ENCODE measurements at regions not wholly inside any gene's neighbourhood (a gene's known extent, or its start where the extent isn't known, plus 50 kb on each side); places are given as distances from the start of the nearest gene placed in this dataset.

GRCh38 chr12:47558625-47559345, 147.0 kb downstream of the RPAP3 start:
- no peak for DNase-seq

GRCh38 chr12:47557386-47557785, 148.4 kb downstream of the RPAP3 start:
- DNase-seq, result no peak

GRCh38 chr12:47556261-47557030, 149.4 kb downstream of the RPAP3 start:
- no peak for DNase-seq

DNA sequence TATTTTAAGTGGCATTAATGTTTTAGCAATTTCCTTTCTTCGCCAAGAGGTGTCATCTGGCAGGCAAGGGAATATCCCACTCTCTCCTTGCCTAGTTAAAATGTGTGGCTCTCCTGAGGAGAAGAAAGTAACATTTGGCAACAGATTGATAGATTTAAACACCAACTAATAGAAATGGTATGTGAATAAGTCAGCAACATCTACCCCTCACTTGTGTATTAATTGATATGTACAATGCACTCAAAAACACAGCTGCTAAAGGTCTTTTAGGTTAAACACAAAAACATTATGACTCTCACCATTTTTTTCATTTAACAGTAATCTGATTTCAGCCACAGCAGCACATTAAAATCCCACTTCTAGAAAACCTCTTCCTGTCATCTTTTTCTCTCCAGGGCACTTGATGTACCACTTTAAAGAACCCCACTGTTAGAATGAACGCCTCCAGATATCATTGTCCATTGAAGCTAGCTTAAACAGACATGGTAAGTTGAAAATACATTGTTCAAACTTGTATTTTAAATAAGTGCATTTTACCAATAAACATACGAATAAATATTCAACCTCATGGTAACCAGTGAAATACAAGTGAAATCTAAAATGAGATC, 151.7 kb downstream of the RPAP3 start:
- DNase-seq, result no peak

- DNase-seq, result no peak
These were observed 152.6 kb downstream of the RPAP3 start for GRCh38 chr12:47553266-47553665.

GRCh38 chr12:47551426-47551851, 154.4 kb downstream of the RPAP3 start:
- DNase-seq, result no peak

GRCh38 chr12:47549258-47549657, 156.6 kb downstream of the RPAP3 start:
- no peak for DNase-seq

DNA sequence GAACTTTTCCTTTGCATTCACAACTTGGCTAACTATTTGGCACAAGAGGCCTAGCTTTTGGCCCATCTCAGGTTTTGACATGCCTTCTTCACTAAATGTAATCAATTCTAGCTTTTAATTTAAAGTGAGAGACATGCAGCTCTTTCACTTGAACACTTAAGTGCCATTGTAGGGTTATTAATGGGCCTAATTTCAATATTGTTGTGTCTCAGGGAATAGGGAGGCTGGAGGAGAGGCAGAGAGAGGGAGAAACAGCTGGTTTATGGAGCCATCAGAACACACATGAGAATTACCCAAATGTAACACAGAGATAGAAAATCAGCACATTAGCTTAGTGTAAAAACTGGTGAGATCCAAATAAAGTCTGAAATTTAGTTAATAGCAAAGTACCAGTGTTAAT, 157.4 kb downstream of the RPAP3 start:
- DNase-seq, result no peak

- no peak for DNase-seq
These were observed 158.8 kb downstream of the RPAP3 start for GRCh38 chr12:47547077-47547476.

DNA sequence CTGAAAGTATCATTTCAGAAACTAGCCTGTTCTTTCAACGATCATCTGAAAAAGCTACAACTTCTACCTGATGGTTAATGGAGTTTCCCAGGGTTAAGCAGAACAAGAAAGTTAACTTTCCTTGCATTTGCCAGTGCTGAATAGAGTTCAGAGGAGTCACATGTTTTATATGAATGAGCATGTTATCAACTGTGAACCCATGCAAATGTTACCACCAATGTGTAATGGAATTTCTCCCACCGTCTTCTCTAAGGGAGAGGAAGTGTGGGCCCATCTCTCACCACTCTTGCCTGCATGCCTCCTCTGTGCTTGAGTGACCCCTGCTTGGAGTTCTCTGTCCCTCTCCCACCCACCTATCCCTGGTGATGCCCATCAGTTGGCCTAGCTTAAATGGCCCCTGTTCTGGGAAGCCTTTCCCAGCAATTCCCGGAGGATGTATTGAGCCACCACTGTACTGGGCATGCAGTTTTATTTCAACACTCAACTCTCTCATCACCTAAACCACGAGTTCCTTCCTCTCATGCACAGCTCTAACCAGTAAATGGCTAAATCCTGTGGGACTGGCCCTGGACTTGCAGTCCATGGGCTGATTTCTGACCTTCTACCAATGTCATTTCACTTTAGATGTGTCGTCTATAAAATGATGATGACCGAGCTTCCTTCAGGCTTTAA, 159.8 kb downstream of the RPAP3 start:
- no peak for DNase-seq

- no peak for DNase-seq
These were observed 171.1 kb downstream of the RPAP3 start for GRCh38 chr12:47534695-47535094.

DNA sequence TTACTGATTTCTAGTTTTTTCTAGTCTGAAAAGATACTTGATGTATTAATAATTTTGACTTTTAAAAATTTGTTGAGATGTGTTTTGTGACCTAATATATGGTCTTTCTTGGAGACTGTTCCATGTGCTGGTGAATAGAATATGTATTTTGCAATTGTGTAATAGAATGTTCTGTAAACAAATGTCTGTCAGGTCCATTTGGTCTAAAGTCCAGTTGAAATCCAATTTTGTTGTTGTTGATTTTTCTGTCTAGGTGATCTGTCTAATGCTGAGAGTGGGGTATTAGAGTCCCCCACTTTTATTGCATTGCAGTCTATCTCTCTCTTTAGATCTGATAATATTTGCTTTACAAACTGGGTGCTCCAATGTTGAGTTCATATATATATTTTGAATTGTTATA, 175.8 kb downstream of the RPAP3 start:
- DNase-seq, result no peak

GRCh38 chr12:47527816-47528215, 178.0 kb downstream of the RPAP3 start:
- DNase-seq, result no peak

DNA sequence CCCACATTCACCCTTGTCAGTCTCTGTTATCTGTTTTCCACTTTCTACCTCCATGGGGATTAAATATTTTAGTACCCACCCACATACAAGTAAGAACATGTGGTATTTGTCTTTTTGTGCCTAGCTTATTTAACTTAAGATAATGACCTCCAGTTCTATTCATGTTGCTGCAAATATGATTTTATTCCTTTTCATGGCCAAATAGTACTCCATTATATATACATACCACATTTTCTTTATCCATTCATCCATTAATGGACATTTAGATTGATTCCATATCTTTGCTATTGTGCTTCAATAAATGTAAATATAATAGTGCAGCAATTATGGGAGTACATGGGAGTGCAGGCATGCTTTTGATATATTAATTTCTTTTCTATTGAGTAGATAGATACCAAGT, 185.8 kb downstream of the RPAP3 start:
- no peak for DNase-seq

- no peak for DNase-seq
These were observed 188.7 kb downstream of the RPAP3 start for GRCh38 chr12:47517122-47517521.

DNA sequence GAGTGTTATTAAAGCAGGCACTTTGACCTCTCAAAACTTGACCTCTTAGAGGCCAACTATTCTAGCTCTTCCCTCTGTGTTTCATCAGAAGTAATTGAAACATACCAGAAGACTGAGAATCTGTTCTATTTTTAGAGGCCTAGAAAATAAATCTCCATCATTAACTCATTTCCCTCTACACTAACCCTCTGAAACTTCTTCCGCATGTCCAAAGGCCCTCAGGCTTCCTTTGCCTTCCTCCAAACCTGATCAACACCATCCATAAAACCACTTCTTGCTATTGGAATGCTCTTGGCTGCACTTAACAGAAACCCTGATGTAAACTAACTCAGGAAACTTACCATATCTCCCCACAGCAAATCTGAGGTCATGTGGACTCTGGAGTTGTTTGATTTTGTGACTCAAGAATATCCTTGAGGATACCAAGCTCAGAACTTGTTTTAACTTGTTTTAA, 196.4 kb downstream of the RPAP3 start:
- DNase-seq, result no peak

DNA sequence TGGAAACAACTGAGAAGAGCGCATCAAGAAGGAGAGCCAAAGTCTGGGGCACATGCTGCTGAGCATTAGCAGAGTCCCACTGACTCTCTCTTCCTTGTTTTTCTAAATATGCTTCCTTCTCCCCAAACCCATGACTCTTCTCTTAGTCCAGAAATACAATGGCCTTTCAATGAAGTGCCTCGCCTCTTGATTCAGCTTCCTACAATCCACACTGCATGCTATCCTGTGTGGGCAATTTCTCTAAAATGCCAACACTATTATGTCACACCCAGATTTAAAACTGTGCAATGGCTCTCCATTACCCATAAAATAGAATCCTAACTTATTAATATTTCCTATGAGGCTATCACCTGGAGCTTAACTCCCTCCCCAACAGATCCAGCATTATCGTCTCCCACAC, 198.6 kb downstream of the RPAP3 start:
- no peak for DNase-seq

DNA sequence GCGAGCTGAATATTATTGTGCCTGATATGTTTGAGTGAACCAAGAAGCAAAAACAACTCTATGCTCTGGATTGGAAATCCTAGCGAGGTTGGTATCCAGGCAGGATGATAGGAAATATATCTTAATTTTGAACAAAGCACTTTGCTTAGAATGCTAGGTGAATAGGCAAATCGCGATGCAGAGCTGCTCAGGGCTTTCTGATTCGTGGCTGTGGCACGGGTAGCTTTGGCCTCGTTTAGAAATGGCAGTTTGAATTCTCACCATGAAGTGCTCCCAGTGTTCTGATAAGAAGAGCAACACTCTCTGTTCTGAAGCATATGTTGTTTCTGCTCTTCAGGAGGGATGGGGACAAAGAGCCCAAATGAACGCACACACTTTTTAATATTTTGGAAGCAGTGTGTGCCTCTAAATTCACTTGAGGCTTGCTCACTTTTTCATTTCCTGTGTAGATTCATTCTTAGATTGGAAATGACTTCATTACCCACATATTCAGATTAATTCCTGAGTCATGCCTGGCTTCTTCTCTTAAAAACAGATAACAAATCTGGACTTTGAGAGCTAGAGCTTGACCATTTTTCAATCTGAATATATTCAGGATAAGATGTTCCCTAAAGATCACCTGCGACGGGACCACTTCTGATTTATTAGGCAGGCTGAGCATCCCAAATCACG, 200.9 kb downstream of the RPAP3 start:
- DNase-seq, result no peak

- DNase-seq, result no peak
These were observed 212.0 kb downstream of the RPAP3 start for GRCh38 chr12:47493801-47494200.

GRCh38 chr12:47491516-47492305, 214.1 kb downstream of the RPAP3 start:
- DNase-seq, result no peak

DNA sequence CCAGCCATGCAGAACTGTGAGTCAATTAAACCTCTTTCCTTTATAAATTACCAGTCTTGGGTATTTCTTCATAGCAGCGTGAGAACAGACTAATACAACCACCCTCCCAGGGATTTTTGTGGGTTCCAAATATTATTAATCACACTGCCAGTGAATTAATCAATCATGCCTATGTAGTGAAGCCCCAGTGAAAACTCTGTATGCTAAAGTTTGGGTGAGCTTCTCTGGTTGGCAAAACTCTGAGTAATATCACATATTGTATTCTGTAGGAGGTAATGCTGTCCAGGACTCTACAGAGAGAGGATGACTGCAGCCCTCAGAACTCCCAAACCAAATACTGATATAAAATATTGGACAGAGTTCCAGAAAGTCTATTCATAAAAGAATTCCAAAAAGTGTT, 216.9 kb downstream of the RPAP3 start:
- DNase-seq, result no peak

DNA sequence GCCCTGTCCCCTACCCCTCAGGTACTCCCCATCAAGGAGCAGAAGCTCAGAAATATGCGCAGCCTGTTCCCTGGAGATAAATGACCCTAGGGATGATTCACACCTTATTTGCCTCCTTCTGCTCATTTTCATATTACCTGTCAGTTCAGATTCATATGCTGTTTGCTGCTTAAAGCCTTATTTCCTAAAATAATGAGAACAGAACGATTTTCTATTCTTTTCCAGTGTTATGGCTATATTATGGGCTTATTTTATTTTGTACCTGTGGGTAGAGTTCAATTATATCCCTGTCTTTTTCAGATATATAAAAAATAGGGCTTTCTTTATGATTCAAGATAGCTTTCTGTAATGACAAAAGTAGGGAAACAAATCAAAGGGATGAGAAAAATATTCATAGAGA, 224.8 kb downstream of the RPAP3 start:
- no peak for DNase-seq
